ENCODE measurements at regions not wholly inside any gene's neighbourhood (a gene's known extent, or its start where the extent isn't known, plus 50 kb on each side); places are given as distances from the start of the nearest gene placed in this dataset.

DNA sequence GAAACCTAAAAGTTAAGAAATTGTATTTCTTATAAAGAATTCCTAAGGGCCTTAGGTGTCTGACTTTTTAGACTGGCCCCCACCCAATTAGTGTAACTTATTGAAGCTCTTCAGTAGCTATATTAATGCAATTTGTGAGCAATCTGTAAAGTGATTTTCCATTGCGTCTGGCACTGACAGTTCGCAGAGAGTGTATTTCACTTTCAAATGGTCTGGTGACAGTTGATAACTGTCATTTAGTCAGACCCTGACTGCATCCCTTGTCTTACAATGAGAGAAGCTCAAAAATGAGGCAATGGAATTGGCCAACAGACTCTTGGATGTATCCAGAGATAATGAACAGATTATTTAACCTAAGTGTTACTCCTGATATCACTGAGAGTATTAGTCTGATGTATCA lies 351.8 kb downstream of the FRK start:
- no peak for DNase-seq (ENCODE audit: extremely low read depth, low read depth)
- TF ChIP-seq, protein P1, sequence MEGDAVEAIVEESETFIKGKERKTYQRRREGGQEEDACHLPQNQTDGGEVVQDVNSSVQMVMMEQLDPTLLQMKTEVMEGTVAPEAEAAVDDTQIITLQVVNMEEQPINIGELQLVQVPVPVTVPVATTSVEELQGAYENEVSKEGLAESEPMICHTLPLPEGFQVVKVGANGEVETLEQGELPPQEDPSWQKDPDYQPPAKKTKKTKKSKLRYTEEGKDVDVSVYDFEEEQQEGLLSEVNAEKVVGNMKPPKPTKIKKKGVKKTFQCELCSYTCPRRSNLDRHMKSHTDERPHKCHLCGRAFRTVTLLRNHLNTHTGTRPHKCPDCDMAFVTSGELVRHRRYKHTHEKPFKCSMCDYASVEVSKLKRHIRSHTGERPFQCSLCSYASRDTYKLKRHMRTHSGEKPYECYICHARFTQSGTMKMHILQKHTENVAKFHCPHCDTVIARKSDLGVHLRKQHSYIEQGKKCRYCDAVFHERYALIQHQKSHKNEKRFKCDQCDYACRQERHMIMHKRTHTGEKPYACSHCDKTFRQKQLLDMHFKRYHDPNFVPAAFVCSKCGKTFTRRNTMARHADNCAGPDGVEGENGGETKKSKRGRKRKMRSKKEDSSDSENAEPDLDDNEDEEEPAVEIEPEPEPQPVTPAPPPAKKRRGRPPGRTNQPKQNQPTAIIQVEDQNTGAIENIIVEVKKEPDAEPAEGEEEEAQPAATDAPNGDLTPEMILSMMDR (IDR thresholded peaks at IDR 0.05; ENCODE audit: low read depth, low read length, missing control alignments), result no peak
- no peak overlapping the region for H3K4me3 ChIP-seq (replicated peaks; ENCODE audit: low read depth, low read length)

DNA sequence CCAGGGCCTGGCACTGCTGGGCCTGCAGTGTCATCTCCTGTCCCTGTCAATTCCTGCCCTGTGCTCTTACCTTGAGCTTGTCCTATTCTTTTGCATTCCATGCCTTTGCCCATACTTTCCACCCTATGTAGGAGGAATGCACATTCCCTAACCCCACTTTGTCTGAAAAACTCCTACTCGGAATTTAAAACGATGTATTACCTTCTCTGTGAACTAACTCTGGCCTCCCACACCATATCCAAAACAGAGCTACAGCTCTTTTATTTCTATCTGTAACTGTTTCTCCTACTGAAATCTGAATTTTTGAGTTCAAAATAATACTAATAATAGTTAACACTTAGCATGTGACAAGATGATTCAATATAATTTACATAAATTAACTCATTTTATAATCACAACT lies 353.7 kb downstream of the FRK start:
- TF ChIP-seq, protein P1 (IDR thresholded peaks at IDR 0.05; ENCODE audit: low read depth, low read length, missing control alignments), result no peak
- no peak overlapping the region for H3K4me3 ChIP-seq (replicated peaks; ENCODE audit: low read depth, low read length)
- DNase-seq (ENCODE audit: extremely low read depth, low read depth), result no peak

DNA sequence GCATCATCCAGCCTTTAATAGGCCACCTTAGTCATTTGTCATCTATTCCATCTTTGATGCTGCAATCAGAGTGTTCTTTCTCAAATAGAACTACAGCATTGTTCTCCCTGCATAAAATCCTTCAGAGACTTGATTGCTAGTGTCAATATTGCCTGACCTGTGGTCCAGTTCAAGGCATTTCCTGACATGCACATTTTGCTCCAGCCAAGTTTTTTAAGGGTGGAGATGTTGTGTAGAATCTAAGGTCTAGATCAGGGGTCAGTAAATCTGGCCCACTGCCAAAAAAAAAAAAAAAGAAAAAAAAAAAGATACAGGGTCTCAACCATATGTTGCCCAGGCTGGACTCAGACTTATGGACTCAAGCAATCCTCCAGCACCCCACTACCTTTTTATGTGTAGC lies 354.4 kb downstream of the FRK start:
- H3K4me3 ChIP-seq (replicated peaks; ENCODE audit: low read depth, low read length), result no peak overlapping the region
- no peak for DNase-seq (ENCODE audit: extremely low read depth, low read depth)
- TF ChIP-seq, protein P1 (IDR thresholded peaks at IDR 0.05; ENCODE audit: low read depth, low read length, missing control alignments), result no peak

DNA sequence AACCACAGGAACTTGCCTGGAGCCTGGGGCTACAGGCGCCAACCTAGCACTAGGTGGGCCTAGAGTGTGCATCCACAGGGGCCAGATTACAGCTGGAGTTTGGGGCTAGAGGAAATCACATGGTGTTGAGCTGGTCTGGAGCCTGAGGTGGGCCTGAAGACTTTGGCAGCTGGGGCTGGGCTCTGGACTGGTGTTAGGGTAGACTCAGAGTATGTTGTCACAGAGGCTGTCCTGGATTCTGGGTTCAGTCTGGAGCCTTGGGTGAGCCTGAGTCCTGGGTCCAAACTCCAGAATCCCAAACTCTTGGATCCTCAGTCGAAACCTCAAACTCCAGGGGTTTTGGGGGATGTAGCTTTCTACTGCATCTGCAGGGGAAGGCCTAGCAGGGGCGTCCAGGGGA lies 356.7 kb downstream of the FRK start:
- no peak for DNase-seq (ENCODE audit: extremely low read depth, low read depth)
- H3K4me3 ChIP-seq (replicated peaks; ENCODE audit: low read depth, low read length), result no peak overlapping the region
- TF ChIP-seq, protein P1 (IDR thresholded peaks at IDR 0.05; ENCODE audit: low read depth, low read length, missing control alignments), result no peak

DNA sequence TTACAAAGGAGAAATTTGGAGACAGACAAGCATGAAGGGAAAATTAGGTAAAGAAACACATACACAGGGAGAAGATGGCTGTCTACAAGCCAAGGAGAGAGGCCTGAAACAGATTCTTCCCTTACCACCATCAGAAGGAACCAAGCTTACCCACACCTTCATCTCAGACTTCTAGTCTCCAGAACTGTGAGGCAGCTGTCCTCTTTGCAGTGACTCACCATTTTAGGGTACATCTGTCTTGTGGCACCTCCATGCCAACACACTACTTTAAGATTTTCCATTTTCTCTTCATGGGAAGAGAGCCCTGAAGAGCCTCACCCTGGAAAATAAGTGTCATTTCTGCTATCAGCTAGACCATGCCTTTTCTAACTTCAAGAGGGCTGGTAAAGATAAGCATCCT lies 369.3 kb downstream of the FRK start:
- TF ChIP-seq, protein P1 (IDR thresholded peaks at IDR 0.05; ENCODE audit: low read depth, low read length, missing control alignments), result no peak
- H3K4me3 ChIP-seq (replicated peaks; ENCODE audit: low read depth, low read length), result no peak overlapping the region

DNA sequence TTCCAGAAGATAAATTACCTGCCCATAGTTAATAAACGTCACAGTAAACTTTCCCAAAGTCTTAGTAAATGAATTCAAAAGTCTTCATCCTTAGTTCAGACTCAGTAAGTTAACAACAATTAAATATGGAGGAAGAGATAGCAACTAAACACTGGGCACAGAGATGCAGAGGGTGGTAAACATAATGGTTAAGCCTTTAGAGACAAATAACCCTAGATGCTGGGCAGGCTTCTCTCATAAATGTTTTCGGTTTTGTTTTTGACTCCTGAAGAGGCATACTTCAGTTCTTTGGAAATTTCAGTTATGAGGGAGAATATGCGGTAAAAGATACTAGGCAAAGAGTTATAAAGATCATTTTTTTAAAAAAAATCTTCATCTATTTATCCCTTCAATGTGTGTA lies 369.8 kb downstream of the FRK start:
- no peak for DNase-seq (ENCODE audit: extremely low read depth, low read depth)
- H3K4me3 ChIP-seq (replicated peaks; ENCODE audit: low read depth, low read length), result no peak overlapping the region
- TF ChIP-seq, protein P1 (IDR thresholded peaks at IDR 0.05; ENCODE audit: low read depth, low read length, missing control alignments), result no peak

More for the DNA sequence above, 369.3 kb downstream of the FRK start:
- no peak for DNase-seq (ENCODE audit: extremely low read depth, low read depth)

Data from HFF-Myc (cell line).